ENCODE measurements at regions not wholly inside any gene's neighbourhood (a gene's known extent, or its start where the extent isn't known, plus 50 kb on each side); places are given as distances from the start of the nearest gene placed in this dataset.
"Not testable (repeated sequence)": the region's sequence is repeated elsewhere in the genome, so short reads cannot be mapped to it uniquely, and the experiment has no call there.

DNA sequence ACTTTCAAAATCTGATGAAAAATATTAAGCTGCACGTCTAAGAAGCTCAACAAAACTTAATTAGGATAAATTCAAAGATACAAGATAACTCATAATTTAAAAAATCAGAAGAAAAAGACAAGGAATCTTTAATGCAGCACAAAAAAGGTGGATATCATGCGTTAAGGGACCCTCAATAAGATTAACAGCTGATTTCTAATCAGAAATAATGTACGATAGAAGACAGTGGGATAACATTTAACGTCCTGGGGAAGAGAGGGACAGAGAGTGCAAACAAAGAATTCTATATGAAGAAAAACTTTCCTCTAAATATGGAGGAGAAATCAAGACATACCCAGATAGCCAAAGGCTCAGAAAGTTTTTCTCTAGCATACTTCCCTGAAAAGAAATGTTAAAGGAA lies 519.5 kb downstream of the PYDC2 start:
- 88% methylated on average over 1 of the region's 4 CpGs; no CpG with 5 or more reads in 1 of the 2 experiments for WGBS, 2 experiments (ENCODE audit: insufficient coverage in 2 of 2)
- Histone ChIP-seq H3K4me1 (ENCODE audit: control insufficient read depth, insufficient read depth, low read length, poor library complexity, severe bottlenecking) (no peaks in the 10 kb centered on the region), H3K9me3 (ENCODE audit: control insufficient read depth, low read length) (no peaks in the 10 kb centered on the region), H3K4me3 (ENCODE audit: extremely low read depth, insufficient read depth, low read length, poor library complexity, severe bottlenecking) (no peak overlapping the region), H3K36me3 (ENCODE audit: control insufficient read depth, insufficient read depth, low read length) (no peaks in the 10 kb centered on the region), H3K27ac (ENCODE audit: low read depth, low read length, severe bottlenecking) (no peak overlapping the region)

DNA sequence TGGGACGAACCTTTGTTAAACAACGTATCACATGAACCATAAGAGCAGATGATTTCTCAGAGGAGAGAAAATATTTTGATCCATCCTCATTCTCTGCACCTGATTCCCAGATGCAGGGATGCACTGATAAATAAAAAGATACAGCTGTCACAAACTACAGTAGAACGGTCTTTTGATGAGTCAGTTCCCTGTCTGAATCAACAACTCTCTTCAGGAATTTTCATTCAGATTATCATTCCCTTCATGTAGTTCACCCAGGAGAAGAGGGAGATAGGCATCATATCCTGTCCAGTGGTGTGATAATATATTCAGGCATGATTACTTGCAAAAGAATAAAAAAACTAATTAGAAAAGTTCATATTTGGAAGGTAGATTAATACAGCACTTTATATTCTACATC lies 521.5 kb downstream of the PYDC2 start:
- H3K27ac ChIP-seq (ENCODE audit: low read depth, low read length, severe bottlenecking) = no peak overlapping the region
- H3K4me1 ChIP-seq (ENCODE audit: control insufficient read depth, insufficient read depth, low read length, poor library complexity, severe bottlenecking) = no peaks in the 10 kb centered on the region
- no peaks in the 10 kb centered on the region for H3K36me3 ChIP-seq (ENCODE audit: control insufficient read depth, insufficient read depth, low read length)
- no peaks in the 10 kb centered on the region for H3K9me3 ChIP-seq (ENCODE audit: control insufficient read depth, low read length)
- no peak overlapping the region for H3K4me3 ChIP-seq (ENCODE audit: extremely low read depth, insufficient read depth, low read length, poor library complexity, severe bottlenecking)
- 100% methylated on average over 1 of the region's 3 CpGs; no CpG with 5 or more reads in 1 of the 2 experiments for WGBS, 2 experiments (ENCODE audit: insufficient coverage in 2 of 2)

- no peak overlapping the region for H3K4me3 ChIP-seq (ENCODE audit: extremely low read depth, insufficient read depth, low read length, poor library complexity, severe bottlenecking)
- no peak overlapping the region for H3K27ac ChIP-seq (ENCODE audit: low read depth, low read length, severe bottlenecking)
- 83 to 90% methylated on average over 2 of the region's 3 CpGs for WGBS, 2 experiments (ENCODE audit: insufficient coverage in 2 of 2)
- no peaks in the 10 kb centered on the region for H3K36me3 ChIP-seq (ENCODE audit: control insufficient read depth, insufficient read depth, low read length)
- H3K4me1 ChIP-seq (ENCODE audit: control insufficient read depth, insufficient read depth, low read length, poor library complexity, severe bottlenecking) = no peaks in the 10 kb centered on the region
- no peaks in the 10 kb centered on the region for H3K9me3 ChIP-seq (ENCODE audit: control insufficient read depth, low read length)
Measured at GRCh38 chr3:191985691-191986090, 524.7 kb downstream of the PYDC2 start.

GRCh38 chr3:191987831-191988350 lies 526.9 kb downstream of the PYDC2 start:
- no peaks in the 10 kb centered on the region for H3K36me3 ChIP-seq (ENCODE audit: control insufficient read depth, insufficient read depth, low read length)
- H3K4me1 ChIP-seq (ENCODE audit: control insufficient read depth, insufficient read depth, low read length, poor library complexity, severe bottlenecking) = no peaks in the 10 kb centered on the region
- no peaks in the 10 kb centered on the region for H3K9me3 ChIP-seq (ENCODE audit: control insufficient read depth, low read length)
- H3K27ac ChIP-seq (ENCODE audit: low read depth, low read length, severe bottlenecking) = no peak overlapping the region
- WGBS, 2 experiments (ENCODE audit: insufficient coverage in 2 of 2) = no CpG with 5 or more reads among the region's 1 CpG
- H3K4me3 ChIP-seq (ENCODE audit: extremely low read depth, insufficient read depth, low read length, poor library complexity, severe bottlenecking) = no peak overlapping the region

DNA sequence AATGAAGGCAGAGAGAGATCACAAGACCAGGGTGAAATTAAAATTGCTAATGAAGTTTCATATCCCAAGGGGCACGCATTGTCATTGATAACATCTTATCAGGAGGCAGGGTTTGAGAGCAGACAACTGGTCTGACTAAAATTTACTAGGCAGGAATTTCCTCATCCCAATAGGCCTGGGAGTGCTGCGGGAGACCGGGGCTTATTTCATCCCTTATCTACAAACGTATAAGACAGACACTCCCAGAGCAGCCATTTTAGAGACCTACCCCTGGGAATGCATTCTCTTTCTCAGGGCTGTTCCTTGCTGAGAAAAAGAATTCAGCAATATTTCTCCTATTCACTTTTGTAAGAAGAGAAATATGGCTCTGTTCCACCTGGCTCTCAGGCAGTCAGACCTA lies 533.0 kb downstream of the PYDC2 start:
- not testable (repeated sequence) for H3K4me1 ChIP-seq (ENCODE audit: control insufficient read depth, insufficient read depth, low read length, poor library complexity, severe bottlenecking); H3K27ac ChIP-seq (ENCODE audit: low read depth, low read length, severe bottlenecking); H3K9me3 ChIP-seq (ENCODE audit: control insufficient read depth, low read length); H3K36me3 ChIP-seq (ENCODE audit: control insufficient read depth, insufficient read depth, low read length); H3K4me3 ChIP-seq (ENCODE audit: extremely low read depth, insufficient read depth, low read length, poor library complexity, severe bottlenecking)
- 80 to 90% methylated on average over 1 to 2 of the region's 4 CpGs for WGBS, 2 experiments (ENCODE audit: insufficient coverage in 2 of 2)

- Histone ChIP-seq H3K27ac (ENCODE audit: low read depth, low read length, severe bottlenecking) (no peak overlapping the region), H3K9me3 (ENCODE audit: control insufficient read depth, low read length) (peaks cover 4% of the 10 kb centered on the region), H3K36me3 (ENCODE audit: control insufficient read depth, insufficient read depth, low read length) (no peaks in the 10 kb centered on the region), H3K4me1 (ENCODE audit: control insufficient read depth, insufficient read depth, low read length, poor library complexity, severe bottlenecking) (no peaks in the 10 kb centered on the region), H3K4me3 (ENCODE audit: extremely low read depth, insufficient read depth, low read length, poor library complexity, severe bottlenecking) (no peak overlapping the region)
Measured at GRCh38 chr3:191997093-191997492, 536.1 kb downstream of the PYDC2 start.

- Histone ChIP-seq H3K4me1 (ENCODE audit: control insufficient read depth, insufficient read depth, low read length, poor library complexity, severe bottlenecking) (no peaks in the 10 kb centered on the region), H3K27ac (ENCODE audit: low read depth, low read length, severe bottlenecking) (no peak overlapping the region), H3K9me3 (ENCODE audit: control insufficient read depth, low read length) (peaks cover 4% of the 10 kb centered on the region), H3K4me3 (ENCODE audit: extremely low read depth, insufficient read depth, low read length, poor library complexity, severe bottlenecking) (no peak overlapping the region), H3K36me3 (ENCODE audit: control insufficient read depth, insufficient read depth, low read length) (no peaks in the 10 kb centered on the region)
- 14% methylated on average over 1 of the region's 1 CpG; no CpG with 5 or more reads in 1 of the 2 experiments for WGBS, 2 experiments (ENCODE audit: insufficient coverage in 2 of 2)
Measured at GRCh38 chr3:191997579-191998268, 536.8 kb downstream of the PYDC2 start.

DNA sequence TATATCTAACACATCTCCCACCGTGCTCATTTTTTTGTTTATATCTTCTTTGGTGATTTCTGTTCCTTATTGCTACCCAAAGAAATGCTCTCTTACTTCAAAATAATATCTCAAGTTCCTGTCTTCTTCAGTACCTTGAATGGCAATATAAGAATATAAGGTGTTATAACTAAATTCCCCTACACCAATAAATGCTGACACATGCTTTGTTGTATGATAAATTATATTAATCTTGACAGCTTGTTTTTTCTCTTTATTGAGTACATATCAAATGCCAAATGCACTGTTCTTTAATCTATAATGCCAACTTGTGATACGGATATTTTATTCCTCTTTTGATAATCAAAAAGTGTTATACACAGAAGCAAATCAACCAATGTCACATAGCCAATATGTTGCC lies 540.3 kb downstream of the PYDC2 start:
- Histone ChIP-seq H3K4me3 (ENCODE audit: extremely low read depth, insufficient read depth, low read length, poor library complexity, severe bottlenecking) (no peak overlapping the region), H3K27ac (ENCODE audit: low read depth, low read length, severe bottlenecking) (no peak overlapping the region), H3K4me1 (ENCODE audit: control insufficient read depth, insufficient read depth, low read length, poor library complexity, severe bottlenecking) (no peaks in the 10 kb centered on the region), H3K9me3 (ENCODE audit: control insufficient read depth, low read length) (no peaks in the 10 kb centered on the region), H3K36me3 (ENCODE audit: control insufficient read depth, insufficient read depth, low read length) (no peaks in the 10 kb centered on the region)
- WGBS, 2 experiments (ENCODE audit: insufficient coverage in 2 of 2) = no CpG with 5 or more reads among the region's 2 CpGs

GRCh38 chr3:192005989-192006388 lies 545.0 kb downstream of the PYDC2 start:
- H3K36me3 ChIP-seq (ENCODE audit: control insufficient read depth, insufficient read depth, low read length) = no peaks in the 10 kb centered on the region
- 67 to 83% methylated on average over 1 of the region's 1 CpG for WGBS, 2 experiments (ENCODE audit: insufficient coverage in 2 of 2)
- no peaks in the 10 kb centered on the region for H3K4me1 ChIP-seq (ENCODE audit: control insufficient read depth, insufficient read depth, low read length, poor library complexity, severe bottlenecking)
- no peak overlapping the region for H3K4me3 ChIP-seq (ENCODE audit: extremely low read depth, insufficient read depth, low read length, poor library complexity, severe bottlenecking)
- no peak overlapping the region for H3K27ac ChIP-seq (ENCODE audit: low read depth, low read length, severe bottlenecking)
- no peaks in the 10 kb centered on the region for H3K9me3 ChIP-seq (ENCODE audit: control insufficient read depth, low read length)

DNA sequence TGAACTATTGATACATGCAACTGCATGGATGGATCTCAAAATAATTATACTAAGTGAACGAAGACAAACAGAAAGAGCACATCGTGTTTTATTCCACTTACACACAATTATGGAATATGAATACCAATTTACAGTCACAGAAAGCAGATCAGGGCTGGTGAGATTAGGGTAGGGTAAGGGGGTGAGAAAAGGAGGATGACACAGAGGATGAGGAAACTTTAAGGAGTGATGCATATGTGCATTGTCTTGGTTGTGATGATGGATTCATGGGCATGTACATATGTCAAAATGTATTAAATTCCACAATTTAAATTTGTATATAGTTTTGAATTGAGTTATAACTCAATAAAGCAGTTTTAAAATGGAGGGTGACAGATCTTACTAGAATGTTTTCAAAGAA lies 548.9 kb downstream of the PYDC2 start:
- Histone ChIP-seq H3K4me3 (ENCODE audit: extremely low read depth, insufficient read depth, low read length, poor library complexity, severe bottlenecking) (no peak overlapping the region), H3K4me1 (ENCODE audit: control insufficient read depth, insufficient read depth, low read length, poor library complexity, severe bottlenecking) (no peaks in the 10 kb centered on the region), H3K36me3 (ENCODE audit: control insufficient read depth, insufficient read depth, low read length) (no peaks in the 10 kb centered on the region), H3K27ac (ENCODE audit: low read depth, low read length, severe bottlenecking) (no peak overlapping the region), H3K9me3 (ENCODE audit: control insufficient read depth, low read length) (no peaks in the 10 kb centered on the region)
- no CpG with 5 or more reads among the region's 2 CpGs for WGBS, 2 experiments (ENCODE audit: insufficient coverage in 2 of 2)

DNA sequence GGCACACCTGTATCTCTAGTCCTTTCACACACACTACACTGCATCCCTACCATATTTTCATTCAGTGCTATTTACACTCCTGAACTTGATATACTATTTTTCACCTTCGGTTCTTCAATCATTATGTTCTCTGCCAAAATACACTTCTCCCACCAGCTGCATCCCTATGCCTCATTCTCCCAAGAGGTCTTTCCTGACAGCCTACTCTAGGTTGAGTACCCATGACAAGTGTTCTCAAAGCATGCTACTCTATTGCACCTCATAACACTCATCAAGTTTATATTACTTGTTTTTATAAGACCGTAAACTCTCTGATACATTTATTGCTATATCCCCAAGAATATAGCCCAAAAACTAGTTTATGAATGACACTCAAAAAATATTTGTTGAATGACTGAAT lies 549.5 kb downstream of the PYDC2 start:
- Histone ChIP-seq H3K4me3 (ENCODE audit: extremely low read depth, insufficient read depth, low read length, poor library complexity, severe bottlenecking) (no peak overlapping the region), H3K27ac (ENCODE audit: low read depth, low read length, severe bottlenecking) (no peak overlapping the region), H3K9me3 (ENCODE audit: control insufficient read depth, low read length) (no peaks in the 10 kb centered on the region), H3K4me1 (ENCODE audit: control insufficient read depth, insufficient read depth, low read length, poor library complexity, severe bottlenecking) (no peaks in the 10 kb centered on the region), H3K36me3 (ENCODE audit: control insufficient read depth, insufficient read depth, low read length) (no peaks in the 10 kb centered on the region)
- 0% methylated on average over 1 of the region's 2 CpGs for WGBS, 2 experiments (ENCODE audit: insufficient coverage in 2 of 2)
